ENCODE measurements at regions not wholly inside any gene's neighbourhood (a gene's known extent, or its start where the extent isn't known, plus 50 kb on each side); places are given as distances from the start of the nearest gene placed in this dataset.

DNA sequence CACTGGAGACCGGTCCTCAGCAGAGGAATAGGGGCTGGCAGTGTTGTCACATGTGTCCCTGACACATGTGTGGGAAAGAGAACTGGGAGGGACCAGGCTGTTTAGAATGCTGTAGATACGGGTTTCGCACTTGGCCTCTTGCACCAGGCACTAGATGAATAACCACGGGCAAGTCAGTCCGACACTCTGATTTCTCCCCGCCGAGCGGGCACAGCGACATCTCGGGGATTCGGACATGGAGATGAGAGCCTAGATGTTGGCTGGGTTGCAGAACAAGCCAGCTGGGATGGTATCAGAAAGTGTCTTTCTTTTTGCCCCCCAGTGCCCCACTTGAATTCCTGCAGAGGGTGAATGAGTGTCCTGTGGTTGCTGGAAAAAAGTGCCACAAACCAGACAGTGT, 80.6 kb upstream of the SLC22A11 start:
- TF ChIP-seq, protein P1, sequence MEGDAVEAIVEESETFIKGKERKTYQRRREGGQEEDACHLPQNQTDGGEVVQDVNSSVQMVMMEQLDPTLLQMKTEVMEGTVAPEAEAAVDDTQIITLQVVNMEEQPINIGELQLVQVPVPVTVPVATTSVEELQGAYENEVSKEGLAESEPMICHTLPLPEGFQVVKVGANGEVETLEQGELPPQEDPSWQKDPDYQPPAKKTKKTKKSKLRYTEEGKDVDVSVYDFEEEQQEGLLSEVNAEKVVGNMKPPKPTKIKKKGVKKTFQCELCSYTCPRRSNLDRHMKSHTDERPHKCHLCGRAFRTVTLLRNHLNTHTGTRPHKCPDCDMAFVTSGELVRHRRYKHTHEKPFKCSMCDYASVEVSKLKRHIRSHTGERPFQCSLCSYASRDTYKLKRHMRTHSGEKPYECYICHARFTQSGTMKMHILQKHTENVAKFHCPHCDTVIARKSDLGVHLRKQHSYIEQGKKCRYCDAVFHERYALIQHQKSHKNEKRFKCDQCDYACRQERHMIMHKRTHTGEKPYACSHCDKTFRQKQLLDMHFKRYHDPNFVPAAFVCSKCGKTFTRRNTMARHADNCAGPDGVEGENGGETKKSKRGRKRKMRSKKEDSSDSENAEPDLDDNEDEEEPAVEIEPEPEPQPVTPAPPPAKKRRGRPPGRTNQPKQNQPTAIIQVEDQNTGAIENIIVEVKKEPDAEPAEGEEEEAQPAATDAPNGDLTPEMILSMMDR (conservative IDR thresholded peaks at IDR 0.05; ENCODE audit: low read length), result no peak
- no peak for TF ChIP-seq EZH2phosphoT487 (IDR thresholded peaks at IDR 0.05; ENCODE audit: borderline replicate concordance)
